ENCODE measurements at regions not wholly inside any gene's neighbourhood (a gene's known extent, or its start where the extent isn't known, plus 50 kb on each side); places are given as distances from the start of the nearest gene placed in this dataset.
A peak's percentile ranks its signal among the peaks of the same experiment; 100 is the strongest.

GRCh38 chr17:79393358-79394052 is 217.3 kb downstream of the RBFOX3 start:
- TF ChIP-seq, protein P1, sequence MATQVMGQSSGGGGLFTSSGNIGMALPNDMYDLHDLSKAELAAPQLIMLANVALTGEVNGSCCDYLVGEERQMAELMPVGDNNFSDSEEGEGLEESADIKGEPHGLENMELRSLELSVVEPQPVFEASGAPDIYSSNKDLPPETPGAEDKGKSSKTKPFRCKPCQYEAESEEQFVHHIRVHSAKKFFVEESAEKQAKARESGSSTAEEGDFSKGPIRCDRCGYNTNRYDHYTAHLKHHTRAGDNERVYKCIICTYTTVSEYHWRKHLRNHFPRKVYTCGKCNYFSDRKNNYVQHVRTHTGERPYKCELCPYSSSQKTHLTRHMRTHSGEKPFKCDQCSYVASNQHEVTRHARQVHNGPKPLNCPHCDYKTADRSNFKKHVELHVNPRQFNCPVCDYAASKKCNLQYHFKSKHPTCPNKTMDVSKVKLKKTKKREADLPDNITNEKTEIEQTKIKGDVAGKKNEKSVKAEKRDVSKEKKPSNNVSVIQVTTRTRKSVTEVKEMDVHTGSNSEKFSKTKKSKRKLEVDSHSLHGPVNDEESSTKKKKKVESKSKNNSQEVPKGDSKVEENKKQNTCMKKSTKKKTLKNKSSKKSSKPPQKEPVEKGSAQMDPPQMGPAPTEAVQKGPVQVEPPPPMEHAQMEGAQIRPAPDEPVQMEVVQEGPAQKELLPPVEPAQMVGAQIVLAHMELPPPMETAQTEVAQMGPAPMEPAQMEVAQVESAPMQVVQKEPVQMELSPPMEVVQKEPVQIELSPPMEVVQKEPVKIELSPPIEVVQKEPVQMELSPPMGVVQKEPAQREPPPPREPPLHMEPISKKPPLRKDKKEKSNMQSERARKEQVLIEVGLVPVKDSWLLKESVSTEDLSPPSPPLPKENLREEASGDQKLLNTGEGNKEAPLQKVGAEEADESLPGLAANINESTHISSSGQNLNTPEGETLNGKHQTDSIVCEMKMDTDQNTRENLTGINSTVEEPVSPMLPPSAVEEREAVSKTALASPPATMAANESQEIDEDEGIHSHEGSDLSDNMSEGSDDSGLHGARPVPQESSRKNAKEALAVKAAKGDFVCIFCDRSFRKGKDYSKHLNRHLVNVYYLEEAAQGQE (IDR thresholded peaks at IDR 0.05; ENCODE audit: insufficient read depth in 1 of 2, low read depth in 2 of 2, low read length in 1 of 2), result 0 out of 4 replicates have a peak, but pooled peaks of 1 of the 2 experiments have one; percentile 45
- TF ChIP-seq, protein P2, sequence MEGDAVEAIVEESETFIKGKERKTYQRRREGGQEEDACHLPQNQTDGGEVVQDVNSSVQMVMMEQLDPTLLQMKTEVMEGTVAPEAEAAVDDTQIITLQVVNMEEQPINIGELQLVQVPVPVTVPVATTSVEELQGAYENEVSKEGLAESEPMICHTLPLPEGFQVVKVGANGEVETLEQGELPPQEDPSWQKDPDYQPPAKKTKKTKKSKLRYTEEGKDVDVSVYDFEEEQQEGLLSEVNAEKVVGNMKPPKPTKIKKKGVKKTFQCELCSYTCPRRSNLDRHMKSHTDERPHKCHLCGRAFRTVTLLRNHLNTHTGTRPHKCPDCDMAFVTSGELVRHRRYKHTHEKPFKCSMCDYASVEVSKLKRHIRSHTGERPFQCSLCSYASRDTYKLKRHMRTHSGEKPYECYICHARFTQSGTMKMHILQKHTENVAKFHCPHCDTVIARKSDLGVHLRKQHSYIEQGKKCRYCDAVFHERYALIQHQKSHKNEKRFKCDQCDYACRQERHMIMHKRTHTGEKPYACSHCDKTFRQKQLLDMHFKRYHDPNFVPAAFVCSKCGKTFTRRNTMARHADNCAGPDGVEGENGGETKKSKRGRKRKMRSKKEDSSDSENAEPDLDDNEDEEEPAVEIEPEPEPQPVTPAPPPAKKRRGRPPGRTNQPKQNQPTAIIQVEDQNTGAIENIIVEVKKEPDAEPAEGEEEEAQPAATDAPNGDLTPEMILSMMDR (IDR thresholded peaks at IDR 0.05), result peak; percentile 98
- TF ChIP-seq POLR2AphosphoS5 (IDR thresholded peaks at IDR 0.05; ENCODE audit: low read depth, low read length) (no peak), SIN3A (IDR thresholded peaks at IDR 0.05; ENCODE audit: borderline replicate concordance, insufficient read depth, low read depth, low read length) (no peak), TCF7L2 (IDR thresholded peaks at IDR 0.05; ENCODE audit: low read depth, low read length) (no peak)
